Medulla oblongata (tissue), 1 donor: ENCODE measurements at regions not wholly inside any gene's neighbourhood (a gene's known extent, or its start where the extent isn't known, plus 50 kb on each side); places are given as distances from the start of the nearest gene placed in this dataset.

Source experiments
- DNase-seq: peaks from one replicate; pipeline ENCODE4 v3.0.0-alpha.2; 2015; ENCODE audit errors: extremely low spot score

DNA sequence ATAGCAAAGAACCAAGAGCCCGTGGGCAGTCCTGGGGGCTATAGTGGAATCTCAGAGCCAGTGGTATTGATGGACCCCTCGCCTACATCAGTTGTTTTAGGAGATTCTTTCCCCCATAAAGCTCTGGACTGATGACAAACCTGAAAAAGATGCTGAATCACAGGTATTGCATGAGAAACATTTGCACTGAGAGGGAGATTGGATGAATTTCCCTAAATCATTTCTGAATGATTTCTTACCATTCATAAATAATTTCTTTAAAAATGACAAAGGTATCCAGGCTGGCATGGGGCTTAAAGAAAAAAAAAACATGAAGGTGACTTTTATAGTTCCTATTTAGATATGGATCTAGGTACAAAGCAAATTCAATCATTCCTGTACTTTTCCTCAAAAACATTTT is 54.0 kb upstream of the SLIT3 start:
- no peak for DNase-seq

GRCh38 chr5:169354263-169354662 is 53.3 kb upstream of the SLIT3 start:
- no peak for DNase-seq

- no peak for DNase-seq
These were observed 52.0 kb upstream of the SLIT3 start for GRCh38 chr5:169352901-169353300.

DNA sequence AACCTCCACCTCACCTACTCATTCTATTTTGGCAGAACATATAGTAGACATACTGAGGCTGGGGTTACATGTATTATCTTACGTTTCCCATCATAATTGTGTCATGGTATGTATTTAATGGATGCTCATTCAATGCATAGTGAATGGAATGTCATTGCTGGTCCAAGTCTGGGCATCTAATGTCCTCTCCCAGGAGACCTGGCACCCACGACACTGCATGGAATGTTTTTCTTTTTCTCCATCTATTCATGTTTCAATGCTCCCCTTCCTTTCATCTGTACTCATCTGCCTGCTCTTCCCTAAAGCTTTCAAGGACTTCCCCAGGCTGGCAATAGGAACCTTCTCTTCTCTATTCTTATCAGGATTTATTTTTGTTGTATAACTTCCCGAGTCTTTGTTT is 50.8 kb upstream of the SLIT3 start:
- DNase-seq, result no peak

DNA sequence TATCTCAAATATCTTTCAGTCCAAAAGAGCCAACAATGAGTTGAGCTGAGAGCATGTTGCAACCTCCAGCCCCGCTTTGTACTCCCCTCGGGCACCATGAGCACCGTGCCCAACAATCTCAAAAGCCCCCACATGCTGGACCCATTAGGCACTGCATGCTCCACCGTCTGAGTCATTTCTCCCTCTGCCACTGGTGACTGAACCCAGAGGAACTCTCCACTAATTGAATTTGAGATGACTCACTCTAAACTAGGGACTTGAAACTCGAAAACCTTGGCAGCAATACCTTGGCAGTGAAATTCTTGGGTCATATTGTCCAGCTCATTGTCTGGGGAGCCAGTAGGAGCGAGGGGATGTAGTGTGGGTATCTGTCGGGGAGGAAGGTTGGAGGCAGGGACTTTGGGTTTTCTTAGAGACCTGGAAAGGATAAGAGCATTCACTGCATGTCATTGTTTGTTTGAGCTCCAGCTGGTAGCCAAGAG is 49.9 kb upstream of the SLIT3 start:
- no peak for DNase-seq
